GM18507 (cell line): ENCODE measurements at regions not wholly inside any gene's neighbourhood (a gene's known extent, or its start where the extent isn't known, plus 50 kb on each side); places are given as distances from the start of the nearest gene placed in this dataset.

ENCODE experiments used
- DNase-seq: peaks from one replicate; pipeline ENCODE4 v3.0.0; 2011; ENCODE audit warnings: low read depth; ENCODE audit not compliant: insufficient read length; ENCODE audit errors: extremely low spot score
- FAIRE-seq: peaks from 2 replicates; lab custom pipeline; 2011; peaks lifted over from hg19 to GRCh38; lab: Jason Lieb, UNC

- DNase-seq (no peak), FAIRE-seq (no peak)
These were observed 99.6 kb upstream of the INTU start for GRCh38 chr4:127533028-127533700.

- FAIRE-seq, result no peak
- no peak for DNase-seq
These were observed 98.5 kb upstream of the INTU start for GRCh38 chr4:127534041-127534825.

GRCh38 chr4:127538016-127538415 is 94.7 kb upstream of the INTU start:
- FAIRE-seq (no peak), DNase-seq (no peak)

GRCh38 chr4:127540497-127541025 is 92.2 kb upstream of the INTU start:
- FAIRE-seq, result no peak
- DNase-seq, result no peak

DNA sequence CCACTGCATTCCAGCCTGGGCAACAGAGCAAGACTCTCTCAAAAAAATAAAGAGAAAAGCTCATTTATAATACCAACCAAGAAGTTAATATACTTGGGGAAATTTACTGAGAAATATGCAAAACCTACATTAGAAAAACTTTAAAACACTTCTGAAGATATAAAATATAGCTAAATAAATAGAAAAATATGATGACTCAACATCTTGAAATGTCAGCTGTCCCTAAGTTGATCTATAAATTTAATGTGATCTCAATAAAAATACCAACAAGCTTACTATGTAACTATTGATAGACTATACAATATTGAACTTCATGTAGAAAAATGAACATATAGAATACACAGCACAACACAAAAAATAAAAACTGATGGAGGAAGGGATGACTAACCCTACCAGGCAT is 87.5 kb upstream of the INTU start:
- FAIRE-seq (no peak), DNase-seq (no peak)

DNA sequence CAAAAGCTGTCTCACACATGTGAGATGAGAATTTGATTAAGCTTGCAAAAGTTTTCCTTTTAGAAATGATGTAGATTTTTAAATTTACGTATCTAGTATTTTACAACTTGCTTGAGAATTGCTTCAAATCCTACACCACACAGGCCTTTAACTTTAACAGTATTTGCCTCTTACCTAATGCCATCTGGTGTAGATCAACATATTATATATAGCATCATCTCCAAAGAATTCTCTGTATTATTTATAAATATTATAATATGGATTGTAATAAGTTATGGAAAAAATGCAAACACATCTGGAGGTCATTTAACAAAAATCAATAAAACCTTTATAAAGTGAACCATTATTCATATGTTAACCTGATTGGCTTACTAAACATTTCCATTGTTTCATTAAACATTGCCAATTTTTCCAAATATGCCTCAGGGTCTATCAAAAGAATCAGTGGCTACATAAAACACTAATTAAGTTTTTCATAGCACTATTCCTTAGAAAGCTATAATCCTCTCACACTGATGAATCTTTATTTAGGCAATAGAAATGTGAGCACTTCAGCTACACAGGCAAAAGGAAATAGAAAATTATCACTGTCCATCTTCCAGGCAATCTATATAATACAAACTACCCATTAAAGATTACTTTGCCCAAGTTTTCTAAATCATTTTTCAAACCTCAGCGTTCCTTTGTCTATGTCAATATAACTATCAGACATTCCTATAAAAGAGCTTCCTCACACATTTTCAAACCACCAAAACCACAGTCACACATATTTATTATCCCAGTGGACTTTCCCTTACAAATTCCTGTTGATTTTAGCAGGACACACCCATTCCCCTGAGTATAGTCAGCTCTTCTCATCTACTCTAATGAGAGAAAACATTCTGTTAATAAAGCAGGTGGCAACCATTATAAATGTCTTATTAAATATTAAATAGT is 83.5 kb upstream of the INTU start:
- DNase-seq (no peak), FAIRE-seq (no peak)

GRCh38 chr4:127555106-127555505 is 77.7 kb upstream of the INTU start:
- FAIRE-seq (no peak), DNase-seq (no peak)

- no peak for FAIRE-seq
These were observed 74.7 kb upstream of the INTU start for GRCh38 chr4:127558088-127558487.

DNA sequence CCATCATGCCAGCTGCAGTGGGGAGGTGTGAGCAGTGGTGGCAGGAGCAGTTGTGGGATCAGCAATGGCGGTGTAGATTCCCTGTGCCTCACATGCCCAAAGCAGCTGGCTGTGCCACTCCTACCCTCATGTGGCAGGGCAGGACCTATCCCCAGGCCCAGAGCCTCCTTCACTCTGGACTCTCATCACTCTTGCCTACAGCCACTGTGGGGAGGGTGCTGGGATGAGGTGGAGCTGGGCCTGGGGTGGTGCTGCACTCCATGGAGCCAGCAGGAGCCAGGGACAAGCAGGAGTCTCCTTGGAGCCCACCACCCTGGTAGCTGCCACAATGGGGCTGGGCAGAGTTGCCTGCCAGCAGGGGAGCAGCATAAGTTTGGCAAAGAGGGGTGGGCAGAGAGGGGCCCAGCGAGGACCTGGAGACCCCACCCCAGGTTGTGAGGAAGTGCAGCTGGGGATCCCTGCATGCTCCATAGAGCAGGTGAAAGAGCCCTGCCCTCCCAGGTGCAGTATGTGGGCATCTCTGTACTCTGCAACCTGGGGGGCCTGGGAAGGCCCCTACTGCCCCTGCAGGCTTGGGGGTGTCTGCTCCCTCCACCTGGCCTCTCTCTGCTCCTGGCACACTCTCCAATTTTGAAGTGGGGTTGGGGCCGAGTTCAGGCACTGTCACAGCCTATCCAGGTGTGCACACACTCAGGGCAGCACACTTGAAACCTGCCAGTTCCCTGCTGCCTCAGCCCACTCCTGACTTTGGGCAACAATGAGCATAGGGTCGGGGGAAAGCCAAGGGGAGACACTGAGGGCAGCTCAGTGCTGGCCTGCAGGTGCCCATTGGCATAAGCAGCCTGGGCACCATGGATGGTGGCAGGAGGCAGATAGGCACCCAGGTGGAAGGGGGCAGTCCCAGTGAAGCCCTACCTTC is 74.0 kb upstream of the INTU start:
- FAIRE-seq, result no peak
- no peak for DNase-seq

More at GRCh38 chr4:127558088-127558487, 74.7 kb upstream of the INTU start:
- no peak for DNase-seq

DNA sequence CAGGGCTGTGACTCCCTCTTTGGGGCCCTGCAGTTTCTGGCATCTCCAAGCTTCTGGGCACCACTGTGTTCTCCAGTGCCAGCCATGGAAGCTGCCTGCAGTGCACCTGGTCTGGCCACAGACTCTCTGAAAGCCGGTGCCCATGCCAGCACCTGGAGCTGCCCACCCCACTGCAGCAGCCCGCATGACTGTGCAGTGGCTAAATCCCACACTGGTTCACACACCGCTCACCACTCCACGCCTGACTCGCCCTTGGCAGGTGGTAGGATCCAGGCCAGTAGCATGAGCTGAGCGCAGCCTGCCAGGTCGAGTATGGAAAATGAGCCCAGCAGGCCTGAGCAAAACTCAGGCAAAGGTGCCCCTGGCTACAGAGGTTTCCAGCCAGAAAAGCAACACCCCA is 72.8 kb upstream of the INTU start:
- no peak for FAIRE-seq
- no peak for DNase-seq

GRCh38 chr4:127560755-127561154 is 72.0 kb upstream of the INTU start:
- no peak for DNase-seq
- no peak for FAIRE-seq

DNA sequence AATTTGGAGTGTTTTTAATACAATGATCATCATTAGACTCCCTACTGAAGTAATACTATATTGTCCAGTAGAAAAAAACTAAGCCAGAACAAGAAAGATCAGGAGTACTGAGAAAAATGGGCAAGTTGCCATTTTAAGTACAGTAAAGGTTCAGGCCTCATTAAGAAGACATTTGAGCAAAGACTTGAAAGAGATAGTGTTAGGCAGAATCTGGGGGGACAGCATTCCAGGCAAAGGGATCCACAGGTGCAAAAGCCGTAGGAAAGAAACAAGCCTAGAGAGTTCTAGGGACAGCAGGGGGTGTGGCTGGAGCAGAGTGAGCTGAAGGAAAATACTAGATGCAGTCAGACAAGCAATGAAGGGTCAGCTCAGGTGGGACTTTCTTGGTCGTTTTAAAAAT is 58.1 kb upstream of the INTU start:
- FAIRE-seq, result no peak
- DNase-seq, result no peak

GRCh38 chr4:127575888-127576287 is 56.9 kb upstream of the INTU start:
- DNase-seq (no peak), FAIRE-seq (no peak)

DNA sequence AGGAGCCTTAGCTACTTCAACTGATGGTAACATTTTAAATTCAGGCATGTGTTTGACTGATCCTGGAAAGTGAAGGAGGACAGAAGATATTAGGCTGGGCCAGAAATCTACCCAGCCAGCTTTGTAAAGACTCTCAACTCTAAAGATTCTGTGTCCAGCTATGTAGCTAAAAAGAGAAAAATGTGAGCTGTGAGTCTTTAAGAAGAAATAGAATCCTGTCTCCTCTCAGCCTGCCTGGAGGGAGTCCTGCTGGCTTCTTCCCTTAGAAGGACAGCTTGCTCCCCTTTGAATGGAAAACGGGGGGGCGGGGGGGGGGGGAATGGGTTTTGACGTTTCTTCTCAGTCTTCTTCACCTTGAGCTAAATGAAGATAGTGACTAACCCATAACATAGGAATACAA is 54.3 kb upstream of the INTU start:
- no peak for DNase-seq
- FAIRE-seq, result no peak

GRCh38 chr4:127578967-127579366 is 53.8 kb upstream of the INTU start:
- FAIRE-seq (no peak), DNase-seq (no peak)

DNA sequence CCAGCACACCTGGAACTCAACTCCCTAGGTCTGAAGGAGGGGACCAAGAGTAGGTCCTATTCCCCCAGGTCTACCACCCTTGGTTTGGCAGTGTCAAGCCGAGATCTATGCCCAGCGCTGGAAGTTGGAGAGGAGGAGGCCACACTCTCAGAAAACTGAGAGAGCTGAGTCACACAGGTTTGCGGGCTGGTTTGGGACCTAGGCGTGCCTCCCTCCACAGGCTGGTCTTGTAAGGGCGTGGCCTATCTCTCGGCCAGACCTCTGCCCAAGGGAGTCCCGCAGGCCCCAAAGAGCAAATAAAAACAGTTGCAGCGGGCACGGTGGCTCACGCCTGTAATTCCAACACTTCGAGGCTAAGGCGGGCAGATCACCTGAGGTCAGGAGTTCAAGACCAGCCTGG is 52.9 kb upstream of the INTU start:
- DNase-seq (no peak), FAIRE-seq (no peak)

DNA sequence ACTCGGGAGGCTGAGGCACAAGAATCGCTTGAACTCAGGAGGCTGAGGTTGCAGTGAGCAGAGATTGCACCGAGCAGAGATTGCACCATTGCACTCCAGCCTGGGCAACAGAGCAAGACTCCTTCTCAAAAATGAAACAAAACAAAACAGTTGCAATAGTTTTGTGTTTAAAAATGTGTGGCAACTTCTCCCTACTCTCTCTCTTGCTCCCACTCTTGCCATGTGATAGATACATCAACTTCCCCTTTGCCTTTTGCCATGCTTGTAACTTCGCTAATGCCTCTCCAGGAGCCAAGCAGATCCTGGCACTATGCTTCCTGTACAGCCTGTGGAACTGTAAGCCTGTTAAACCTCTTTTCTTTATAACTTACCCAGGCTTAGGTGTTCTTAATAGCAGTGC is 52.5 kb upstream of the INTU start:
- DNase-seq (no peak), FAIRE-seq (no peak)

DNA sequence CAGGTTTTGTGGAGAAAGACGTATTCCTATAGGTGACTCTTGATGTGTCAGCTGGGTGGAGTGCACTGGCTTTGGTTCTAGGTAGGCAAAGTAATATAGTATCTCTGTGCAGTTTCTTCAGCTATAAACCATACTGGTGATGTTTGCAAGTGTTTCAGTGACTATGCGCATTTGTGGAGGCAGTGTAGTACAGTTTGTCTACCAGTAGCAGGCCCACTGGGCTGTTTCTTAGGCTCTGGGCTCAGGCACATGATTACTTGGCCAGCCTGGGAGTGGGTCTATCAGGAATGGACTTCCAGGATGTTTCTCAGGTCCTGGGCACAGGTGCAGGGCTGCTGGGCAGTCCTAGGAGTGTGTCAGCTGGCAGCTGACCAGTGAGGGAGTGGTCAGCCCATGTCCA is 51.9 kb upstream of the INTU start:
- no peak for FAIRE-seq
- no peak for DNase-seq
